Choroid plexus epithelial cell (primary cell): ENCODE measurements at regions not wholly inside any gene's neighbourhood (a gene's known extent, or its start where the extent isn't known, plus 50 kb on each side); places are given as distances from the start of the nearest gene placed in this dataset.

Source experiments
- DNase-seq: peaks from one replicate; pipeline ENCODE4 v3.0.0-alpha.2; 2010; ENCODE audit warnings: low read depth
- H3K4me3 ChIP-seq: 2 replicates; pipeline ENCODE4 v1.5.1; 2011; ENCODE audit warnings: low read depth, mild to moderate bottlenecking, control low read depth, low read length, moderate library complexity
- CTCF ChIP-seq: conservative IDR thresholded peaks from 2 replicates; pipeline ENCODE4 v1.5.1; 2011; ENCODE audit warnings: low read depth, mild to moderate bottlenecking, control low read depth, inconsistent platforms, low read length, moderate library complexity

- no peak for DNase-seq
- no peak for TF ChIP-seq CTCF
- no peak overlapping the region for H3K4me3 ChIP-seq
These were observed 412.3 kb downstream of the PDGFC start for GRCh38 chr4:156559346-156559745.

- TF ChIP-seq CTCF = no peak
- H3K4me3 ChIP-seq = no peak overlapping the region
- peak; percentile 87 for DNase-seq
These were observed 413.1 kb downstream of the PDGFC start for GRCh38 chr4:156558373-156559025.

- H3K4me3 ChIP-seq = no peak overlapping the region
- DNase-seq = no peak
- TF ChIP-seq CTCF = no peak
These were observed 413.7 kb downstream of the PDGFC start for GRCh38 chr4:156557920-156558319.

GRCh38 chr4:156556336-156556735, 415.3 kb downstream of the PDGFC start:
- DNase-seq = no peak
- TF ChIP-seq CTCF = no peak
- no peak overlapping the region for H3K4me3 ChIP-seq

GRCh38 chr4:156553659-156554058, 417.9 kb downstream of the PDGFC start:
- no peak for DNase-seq
- TF ChIP-seq CTCF = no peak
- no peak overlapping the region for H3K4me3 ChIP-seq

GRCh38 chr4:156547891-156548290, 423.7 kb downstream of the PDGFC start:
- TF ChIP-seq CTCF = no peak
- DNase-seq = peak; percentile 32
- H3K4me3 ChIP-seq = no peak overlapping the region

GRCh38 chr4:156547439-156547838, 424.2 kb downstream of the PDGFC start:
- no peak overlapping the region for H3K4me3 ChIP-seq
- no peak for TF ChIP-seq CTCF
- peak; percentile 93 for DNase-seq
